ENCODE measurements at regions not wholly inside any gene's neighbourhood (a gene's known extent, or its start where the extent isn't known, plus 50 kb on each side); places are given as distances from the start of the nearest gene placed in this dataset.

GRCh38 chr14:61965030-61965745, 203.0 kb downstream of the SNAPC1 start:
- no peaks in the 10 kb centered on the region for H3K27me3 ChIP-seq (ENCODE audit: control insufficient read depth in 2 of 2, insufficient read depth in 2 of 2, low read length in 2 of 2)
- 0% methylated on average over 2 of the region's 2 CpGs for WGBS (ENCODE audit: insufficient coverage, low coverage, missing lambda C conversion rate)
- no peak overlapping the region for H3K4me3 ChIP-seq
- H3K79me2 ChIP-seq (ENCODE audit: control insufficient read depth, insufficient read depth, low read length) = no peaks in the 10 kb centered on the region
- H3K9me1 ChIP-seq (ENCODE audit: control insufficient read depth, insufficient read depth, low read length) = no peaks in the 10 kb centered on the region
- ChIA-PET CTCF (ENCODE audit: low intra/inter-chr PET ratio) (no interaction called here), POLR2A (no interaction called here)
- H2AFZ ChIP-seq (ENCODE audit: low read depth, low read length) = no peak overlapping the region
- DNase-seq (ENCODE audit: extremely low read depth in 1 of 4, low spot score in 3 of 4) (no peak), FAIRE-seq (no peak), ATAC-seq (no peak)
- H3K4me2 ChIP-seq (ENCODE audit: insufficient read depth, low read length) = no peak overlapping the region
- no peaks in the 10 kb centered on the region for H3K9me3 ChIP-seq (replicated peaks; ENCODE audit: control insufficient read depth, insufficient read depth, low read depth, low read length)
- H4K20me1 ChIP-seq (replicated peaks; ENCODE audit: control insufficient read depth, insufficient read depth, low read length) = no peaks in the 10 kb centered on the region
- intact Hi-C loops (cut with micrococcal nuclease) = no loop called here
- H3K9ac ChIP-seq (ENCODE audit: insufficient read depth in 1 of 2, low read depth in 2 of 2, low read length in 2 of 2) = no peak overlapping the region
- no peaks in the 10 kb centered on the region for H3K36me3 ChIP-seq (ENCODE audit: control insufficient read depth, insufficient read depth, low read length)
- no TSS peak for BruUV-seq (replicated peaks)
- TF ChIP-seq DDX20 (tag; IDR thresholded peaks at IDR 0.05; ENCODE audit: low read depth) (no peak), ZSCAN29 (IDR thresholded peaks at IDR 0.05) (no peak), DNMT1 (IDR thresholded peaks at IDR 0.05) (no peak), SRSF7 (optimal IDR thresholded peaks at IDR 0.05; ENCODE audit: low read depth, low read length) (no peak), GATA2 (CRISPR knock-in tag; IDR thresholded peaks at IDR 0.05) (no peak), BDP1 (IDR thresholded peaks at IDR 0.05; ENCODE audit: insufficient read depth, insufficient read length) (no peak), ZBTB49 (CRISPR knock-in tag; IDR thresholded peaks at IDR 0.05; ENCODE audit: borderline replicate concordance) (no peak), ZNF561 (CRISPR knock-in tag; conservative IDR thresholded peaks at IDR 0.05) (no peak), DACH1 (IDR thresholded peaks at IDR 0.05; ENCODE audit: partially characterized antibody) (no peak), TAF9B (IDR thresholded peaks at IDR 0.05; ENCODE audit: partially characterized antibody) (no peak), RBM17 (IDR thresholded peaks at IDR 0.05; ENCODE audit: borderline replicate concordance, low read depth, low read length) (no peak), MTF1 (CRISPR knock-in tag; IDR thresholded peaks at IDR 0.05; ENCODE audit: borderline replicate concordance) (no peak), CHD2 (IDR thresholded peaks at IDR 0.05; ENCODE audit: low read depth, low read length) (no peak), KLF1 (tag; IDR thresholded peaks at IDR 0.05) (no peak), ZNF41 (CRISPR knock-in tag; conservative IDR thresholded peaks at IDR 0.05) (no peak), SIN3B (IDR thresholded peaks at IDR 0.05; ENCODE audit: low read depth) (no peak), ZNF140 (CRISPR knock-in tag; IDR thresholded peaks at IDR 0.05) (no peak), TAF15 (IDR thresholded peaks at IDR 0.05; ENCODE audit: low read depth, low read length) (no peak), MXD1 (CRISPR knock-in tag; IDR thresholded peaks at IDR 0.05; ENCODE audit: borderline replicate concordance, poor library complexity, severe bottlenecking) (no peak)
- H3K27ac ChIP-seq (ENCODE audit: extremely low read depth, low read depth, low read length) = no peak overlapping the region
- in situ Hi-C loops (cut with MboI) = no loop called here
- H3K4me1 ChIP-seq (replicated peaks in 1 of 2; ENCODE audit: control insufficient read depth in 2 of 2, insufficient read depth in 2 of 2, low read length in 2 of 2) = no peaks in the 10 kb centered on the region
